ENCODE measurements at regions not wholly inside any gene's neighbourhood (a gene's known extent, or its start where the extent isn't known, plus 50 kb on each side); places are given as distances from the start of the nearest gene placed in this dataset.

- no peak for TF ChIP-seq POLR2A (IDR thresholded peaks at IDR 0.05; ENCODE audit: low read length)
- TF ChIP-seq GATA1 (IDR thresholded peaks at IDR 0.05; ENCODE audit: low read depth, low read length) = no peak
These were observed 826.3 kb downstream of the BCL11A start for GRCh38 chr2:59727121-59727590.
